H1 (cell line): ENCODE measurements at regions not wholly inside any gene's neighbourhood (a gene's known extent, or its start where the extent isn't known, plus 50 kb on each side); places are given as distances from the start of the nearest gene placed in this dataset.

Experiments used
- JUND ChIP-seq: IDR thresholded peaks from 2 replicates; pipeline ENCODE4 v1.6.1; 2011; ENCODE audit warnings: mild to moderate bottlenecking, improper control_type of control experiment, low read length
- KDM4A ChIP-seq: IDR thresholded peaks from one replicate; pipeline ENCODE4 v1.7.1; 2012; ENCODE audit warnings: low read depth, mild to moderate bottlenecking, moderate library complexity, low read length, inconsistent platforms; ENCODE audit not compliant: severe bottlenecking
- TCF12 ChIP-seq: IDR thresholded peaks from 2 replicates; pipeline ENCODE4 v1.6.1; 2011; ENCODE audit warnings: low read depth, mild to moderate bottlenecking, low read length

- no peak for TF ChIP-seq JUND
- no peak for TF ChIP-seq TCF12
- TF ChIP-seq KDM4A, result no peak
- TF ChIP-seq, all 59 proteins: peak for 0
These were observed 90.0 kb downstream of the CCDC71L start (continued) for GRCh38 chr7:106570948-106571418.
